Neural cell (in vitro differentiated cells): ENCODE measurements at regions not wholly inside any gene's neighbourhood (a gene's known extent, or its start where the extent isn't known, plus 50 kb on each side); places are given as distances from the start of the nearest gene placed in this dataset.

Experiments used
- EP300 ChIP-seq: fragments of 450-650 bp; conservative IDR thresholded peaks from 2 replicates; pipeline ENCODE4 v1.6.1; 2014; ENCODE audit warnings: antibody characterized with exemption, mild to moderate bottlenecking, moderate library complexity; ENCODE audit not compliant: poor library complexity, severe bottlenecking
- EZH2 ChIP-seq: fragments of 200-600, 300-800 bp; shearing (Covaris generic), sonication (generic); IDR thresholded peaks from 2 replicates; pipeline ENCODE4 v1.6.1; 2014; ENCODE audit warnings: antibody characterized with exemption, low read length, borderline replicate concordance, mild to moderate bottlenecking; ENCODE audit not compliant: insufficient read depth, poor library complexity, severe bottlenecking
- MXI1 ChIP-seq: fragments of 450-650 bp; conservative IDR thresholded peaks from 2 replicates; pipeline ENCODE4 v1.6.1; 2014; ENCODE audit warnings: antibody characterized with exemption, mild to moderate bottlenecking; ENCODE audit not compliant: poor library complexity, severe bottlenecking
- POLR2AphosphoS5 ChIP-seq: IDR thresholded peaks from 2 replicates; pipeline ENCODE4 v1.6.1; 2012
- RAD21 ChIP-seq: fragments of 450-650 bp; conservative IDR thresholded peaks from 2 replicates; pipeline ENCODE4 v1.6.1; 2014; ENCODE audit warnings: antibody characterized with exemption, mild to moderate bottlenecking, moderate library complexity
- SMC3 ChIP-seq: fragments of 450-650 bp; conservative IDR thresholded peaks from 2 replicates; pipeline ENCODE4 v1.6.1; 2014; ENCODE audit warnings: antibody characterized with exemption, mild to moderate bottlenecking, moderate library complexity; ENCODE audit not compliant: poor library complexity
- TAF1 ChIP-seq: IDR thresholded peaks from 2 replicates; pipeline ENCODE4 v1.6.1; 2012; ENCODE audit warnings: low read depth
- TF ChIP-seq, protein P1 (sequence below): fragments of 450-650 bp; IDR thresholded peaks from 2 replicates; pipeline ENCODE4 v1.5.1; 2014; ENCODE audit warnings: antibody characterized with exemption, mild to moderate bottlenecking, moderate library complexity; ENCODE audit not compliant: poor library complexity, severe bottlenecking
- TF ChIP-seq, protein P2 (sequence below): IDR thresholded peaks from 2 replicates; pipeline ENCODE4 v1.6.1; 2012; ENCODE audit warnings: borderline replicate concordance

DNA sequence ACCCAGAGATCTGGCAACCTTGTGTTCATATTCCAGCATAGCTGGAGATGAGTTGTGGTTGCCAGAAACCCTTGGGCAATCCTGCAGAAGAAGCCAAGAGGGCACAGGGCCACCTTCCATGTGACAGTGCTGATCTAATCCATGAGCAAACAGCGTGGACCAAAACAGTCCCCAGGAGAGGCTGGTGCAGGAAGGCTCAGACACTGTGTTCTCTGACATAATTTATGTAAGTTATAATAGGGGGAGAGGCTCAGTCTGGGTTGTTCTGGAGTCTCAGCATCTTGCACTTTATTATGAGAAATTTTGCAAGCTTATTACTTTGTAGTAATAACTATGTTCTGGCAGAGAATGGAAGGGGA is 273.9 kb downstream of the HAPSTR1 start:
- no peak for TF ChIP-seq EP300
- no peak for TF ChIP-seq POLR2AphosphoS5
- TF ChIP-seq, protein P1, sequence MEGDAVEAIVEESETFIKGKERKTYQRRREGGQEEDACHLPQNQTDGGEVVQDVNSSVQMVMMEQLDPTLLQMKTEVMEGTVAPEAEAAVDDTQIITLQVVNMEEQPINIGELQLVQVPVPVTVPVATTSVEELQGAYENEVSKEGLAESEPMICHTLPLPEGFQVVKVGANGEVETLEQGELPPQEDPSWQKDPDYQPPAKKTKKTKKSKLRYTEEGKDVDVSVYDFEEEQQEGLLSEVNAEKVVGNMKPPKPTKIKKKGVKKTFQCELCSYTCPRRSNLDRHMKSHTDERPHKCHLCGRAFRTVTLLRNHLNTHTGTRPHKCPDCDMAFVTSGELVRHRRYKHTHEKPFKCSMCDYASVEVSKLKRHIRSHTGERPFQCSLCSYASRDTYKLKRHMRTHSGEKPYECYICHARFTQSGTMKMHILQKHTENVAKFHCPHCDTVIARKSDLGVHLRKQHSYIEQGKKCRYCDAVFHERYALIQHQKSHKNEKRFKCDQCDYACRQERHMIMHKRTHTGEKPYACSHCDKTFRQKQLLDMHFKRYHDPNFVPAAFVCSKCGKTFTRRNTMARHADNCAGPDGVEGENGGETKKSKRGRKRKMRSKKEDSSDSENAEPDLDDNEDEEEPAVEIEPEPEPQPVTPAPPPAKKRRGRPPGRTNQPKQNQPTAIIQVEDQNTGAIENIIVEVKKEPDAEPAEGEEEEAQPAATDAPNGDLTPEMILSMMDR: no peak
- no peak for TF ChIP-seq TAF1
- TF ChIP-seq EZH2: no peak
- no peak for TF ChIP-seq RAD21
- TF ChIP-seq, protein P2, sequence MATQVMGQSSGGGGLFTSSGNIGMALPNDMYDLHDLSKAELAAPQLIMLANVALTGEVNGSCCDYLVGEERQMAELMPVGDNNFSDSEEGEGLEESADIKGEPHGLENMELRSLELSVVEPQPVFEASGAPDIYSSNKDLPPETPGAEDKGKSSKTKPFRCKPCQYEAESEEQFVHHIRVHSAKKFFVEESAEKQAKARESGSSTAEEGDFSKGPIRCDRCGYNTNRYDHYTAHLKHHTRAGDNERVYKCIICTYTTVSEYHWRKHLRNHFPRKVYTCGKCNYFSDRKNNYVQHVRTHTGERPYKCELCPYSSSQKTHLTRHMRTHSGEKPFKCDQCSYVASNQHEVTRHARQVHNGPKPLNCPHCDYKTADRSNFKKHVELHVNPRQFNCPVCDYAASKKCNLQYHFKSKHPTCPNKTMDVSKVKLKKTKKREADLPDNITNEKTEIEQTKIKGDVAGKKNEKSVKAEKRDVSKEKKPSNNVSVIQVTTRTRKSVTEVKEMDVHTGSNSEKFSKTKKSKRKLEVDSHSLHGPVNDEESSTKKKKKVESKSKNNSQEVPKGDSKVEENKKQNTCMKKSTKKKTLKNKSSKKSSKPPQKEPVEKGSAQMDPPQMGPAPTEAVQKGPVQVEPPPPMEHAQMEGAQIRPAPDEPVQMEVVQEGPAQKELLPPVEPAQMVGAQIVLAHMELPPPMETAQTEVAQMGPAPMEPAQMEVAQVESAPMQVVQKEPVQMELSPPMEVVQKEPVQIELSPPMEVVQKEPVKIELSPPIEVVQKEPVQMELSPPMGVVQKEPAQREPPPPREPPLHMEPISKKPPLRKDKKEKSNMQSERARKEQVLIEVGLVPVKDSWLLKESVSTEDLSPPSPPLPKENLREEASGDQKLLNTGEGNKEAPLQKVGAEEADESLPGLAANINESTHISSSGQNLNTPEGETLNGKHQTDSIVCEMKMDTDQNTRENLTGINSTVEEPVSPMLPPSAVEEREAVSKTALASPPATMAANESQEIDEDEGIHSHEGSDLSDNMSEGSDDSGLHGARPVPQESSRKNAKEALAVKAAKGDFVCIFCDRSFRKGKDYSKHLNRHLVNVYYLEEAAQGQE: no peak
- TF ChIP-seq SMC3: no peak
- no peak for TF ChIP-seq MXI1
